Esophagus squamous epithelium (tissue), 5 donors: ENCODE measurements at regions not wholly inside any gene's neighbourhood (a gene's known extent, or its start where the extent isn't known, plus 50 kb on each side); places are given as distances from the start of the nearest gene placed in this dataset.

Source experiments
- DNase-seq: peaks from one replicate; lab custom pipeline; 2025; lab: John Stamatoyannopoulos, UW
- H3K27ac ChIP-seq, 4 donors: fragments of 200-600 bp; sonication (generic); one replicate each; pipeline ENCODE4 v1.5.1; 2016 to 2019; ENCODE audit warnings: mild to moderate bottlenecking in 1 of 4
- H3K27me3 ChIP-seq, 4 donors: fragments of 200-600 bp; sonication (generic); 1 replicate in 3 of 4; 2 replicates in 1 of 4; pipeline versions ENCODE4 v1.5.1 to v1.6.0; 2017 to 2021; ENCODE audit warnings: antibody characterized with exemption in 1 of 4
- H3K36me3 ChIP-seq, 3 donors: fragments of 200-600 bp; sonication (generic); one replicate each; pipeline ENCODE4 v1.5.1; 2016 to 2019
- H3K4me1 ChIP-seq, 3 donors: fragments of 200-600 bp; sonication (generic); one replicate each; pipeline ENCODE4 v1.5.1; 2017 to 2019
- H3K4me3 ChIP-seq, 4 donors: fragments of 200-600 bp; sonication (generic); 1 replicate in 3 of 4; 2 replicates in 1 of 4; pipeline ENCODE4 v1.5.1; 2016 to 2019; ENCODE audit warnings: mild to moderate bottlenecking in 2 of 4, moderate library complexity in 1 of 4
- H3K9me3 ChIP-seq, 3 donors: fragments of 200-600 bp; sonication (generic); one replicate each; pipeline ENCODE4 v1.5.1; 2016 to 2019
- CTCF ChIP-seq, 6 experiments: fragments of 450-650 bp in 4 of 6; fragments of 200-600 bp in 2 of 6; sonication (generic) in 2 of 6; IDR thresholded peaks; one replicate each; pipeline ENCODE4 v1.5.1; 2016 to 2019; ENCODE audit warnings: antibody characterized with exemption in 6 of 6, mild to moderate bottlenecking in 4 of 6, moderate library complexity in 4 of 6
- POLR2A ChIP-seq, 4 donors: fragments of 450-650 bp; IDR thresholded peaks; one replicate each; pipeline ENCODE4 v1.6.1; 2017; ENCODE audit warnings: antibody characterized with exemption in 4 of 4, mild to moderate bottlenecking in 4 of 4, moderate library complexity in 3 of 4
- WGBS, 2 donors: methylation state at CpG; one replicate each; pipeline ENCODE4 v1.1.5; 2018; 5-methylcytosine and 5-hydroxymethylcytosine counted together
- intact Hi-C: fragments of 100-400 bp; cut with DNase I; formaldehyde crosslinking; loops from one replicate; pipeline ENCODE4 v1.15.0; 2022
- donor health status: DM: yes; HTN: yes; CAD: no.

- intact Hi-C loops: no loop called here
- Histone ChIP-seq H3K4me3 (no peak overlapping the region), H3K27me3 (no peaks in the 10 kb centered on the region), H3K27ac (no peak overlapping the region), H3K36me3 (no peaks in the 10 kb centered on the region), H3K4me1 (no peaks in the 10 kb centered on the region), H3K9me3 (no peaks in the 10 kb centered on the region)
- 39 to 62% methylated on average over 2 of the region's 2 CpGs for WGBS, 2 donors
- no peak for DNase-seq
- TF ChIP-seq POLR2A (IDR thresholded peaks at IDR 0.05): no peak
- TF ChIP-seq CTCF (IDR thresholded peaks at IDR 0.05): no peak
Observed at GRCh38 chr2:225773148-225773547, 373.6 kb downstream of the NYAP2 start.

DNA sequence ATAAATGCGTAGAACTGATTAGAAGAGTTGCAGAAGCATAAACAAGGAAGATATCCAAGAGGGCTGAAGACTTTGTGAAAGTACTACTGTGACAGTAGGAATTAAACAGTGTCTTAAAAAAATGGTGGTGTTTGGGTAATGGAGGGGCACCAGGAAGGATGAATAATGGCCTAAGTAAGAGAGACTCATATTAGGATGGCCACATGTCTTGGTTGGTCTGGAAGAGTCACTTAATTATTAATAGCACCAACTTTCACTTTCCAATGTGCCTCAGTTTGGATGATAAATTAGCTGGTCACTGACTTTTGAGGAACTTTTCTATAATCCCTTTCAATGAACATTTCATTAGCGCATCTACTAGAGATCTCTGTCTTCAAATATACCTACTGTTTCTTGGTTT is 372.2 kb downstream of the NYAP2 start:
- WGBS, 2 donors: 68 to 88% methylated on average over 2 of the region's 2 CpGs
- TF ChIP-seq CTCF (IDR thresholded peaks at IDR 0.05) (no peak), POLR2A (IDR thresholded peaks at IDR 0.05) (no peak)
- H3K9me3 ChIP-seq: no peaks in the 10 kb centered on the region

DNA sequence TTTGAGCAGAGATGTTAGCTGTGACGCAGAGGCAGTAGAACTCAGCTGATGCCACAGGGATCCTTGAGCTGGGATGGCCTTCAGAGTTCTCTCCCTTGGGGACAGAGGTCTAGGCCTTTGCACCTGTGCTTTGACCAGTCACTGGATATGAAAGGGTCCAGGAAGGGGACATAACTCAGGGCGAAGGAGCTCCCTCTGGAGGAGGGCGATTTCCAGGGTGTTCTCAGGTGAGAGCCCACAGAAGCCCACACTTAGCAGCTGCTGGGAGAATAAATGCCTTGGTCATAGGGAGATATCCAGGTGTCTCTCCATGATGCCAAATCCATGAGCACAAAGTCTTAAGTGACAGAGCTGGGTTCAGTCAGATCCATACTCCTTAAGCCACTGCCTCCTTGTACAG is 369.2 kb downstream of the NYAP2 start:
- Histone ChIP-seq H3K36me3 (no peaks in the 10 kb centered on the region), H3K4me3 (no peak overlapping the region), H3K27ac (no peak overlapping the region), H3K4me1 (no peaks in the 10 kb centered on the region), H3K27me3 (no peaks in the 10 kb centered on the region), H3K9me3 (no peaks in the 10 kb centered on the region)
- DNase-seq: no peak
- 76% methylated on average over 3 of the region's 3 CpGs; no CpG with 5 or more reads in 1 of the 2 donors for WGBS, 2 donors
- no peak for TF ChIP-seq POLR2A (IDR thresholded peaks at IDR 0.05)
- TF ChIP-seq CTCF (IDR thresholded peaks at IDR 0.05): no peak
- intact Hi-C loops: no loop called here

More for the DNA sequence above, 372.2 kb downstream of the NYAP2 start:
- no peaks in the 10 kb centered on the region for H3K27me3 ChIP-seq
- intact Hi-C loops: no loop called here
- no peaks in the 10 kb centered on the region for H3K4me1 ChIP-seq
- H3K4me3 ChIP-seq: no peak overlapping the region
- DNase-seq: no peak
- H3K36me3 ChIP-seq: no peaks in the 10 kb centered on the region
- no peak overlapping the region for H3K27ac ChIP-seq

DNA sequence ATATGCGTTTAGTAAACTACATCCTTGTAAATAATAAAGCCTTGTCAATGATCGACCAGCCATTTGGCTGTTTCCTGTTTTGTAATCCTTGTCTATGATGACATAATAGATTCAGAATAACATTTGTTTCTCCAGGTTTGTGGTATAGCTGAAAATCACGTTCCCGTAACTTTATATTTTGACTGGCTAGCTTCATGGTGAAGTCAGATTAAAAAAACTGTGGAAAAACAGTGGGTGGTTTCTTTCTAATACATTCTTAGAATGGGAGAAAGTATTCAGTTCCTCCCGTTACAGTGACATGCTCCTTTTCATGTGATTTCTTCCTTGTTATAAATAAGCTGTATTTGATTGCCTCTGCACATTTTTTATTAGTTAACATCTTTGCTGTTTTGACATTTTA is 366.9 kb downstream of the NYAP2 start:
- TF ChIP-seq POLR2A (IDR thresholded peaks at IDR 0.05) (no peak), CTCF (IDR thresholded peaks at IDR 0.05) (no peak)
- H3K36me3 ChIP-seq: no peaks in the 10 kb centered on the region
- DNase-seq: no peak
- H3K27ac ChIP-seq: no peak overlapping the region
- H3K9me3 ChIP-seq: no peaks in the 10 kb centered on the region
- H3K4me3 ChIP-seq: no peak overlapping the region
- H3K4me1 ChIP-seq: no peaks in the 10 kb centered on the region
- intact Hi-C loops: no loop called here
- no peaks in the 10 kb centered on the region for H3K27me3 ChIP-seq
- 54 to 58% methylated on average over 5 of the region's 5 CpGs for WGBS, 2 donors

- 87 to 95% methylated on average over 1 of the region's 1 CpG for WGBS, 2 donors
- no peak overlapping the region for H3K27ac ChIP-seq
- no peaks in the 10 kb centered on the region for H3K27me3 ChIP-seq
- intact Hi-C loops: no loop called here
- H3K4me3 ChIP-seq: no peak overlapping the region
- H3K4me1 ChIP-seq: no peaks in the 10 kb centered on the region
- no peaks in the 10 kb centered on the region for H3K9me3 ChIP-seq
- no peak for TF ChIP-seq CTCF (IDR thresholded peaks at IDR 0.05)
- TF ChIP-seq POLR2A (IDR thresholded peaks at IDR 0.05): no peak
- no peaks in the 10 kb centered on the region for H3K36me3 ChIP-seq
- no peak for DNase-seq
Observed at GRCh38 chr2:225765820-225766219, 366.3 kb downstream of the NYAP2 start.
